ENCODE measurements at regions not wholly inside any gene's neighbourhood (a gene's known extent, or its start where the extent isn't known, plus 50 kb on each side); places are given as distances from the start of the nearest gene placed in this dataset.

GRCh38 chr15:85947936-85948335 lies 131.7 kb upstream of the AGBL1 start:
- no peak overlapping the region for H3K4me3 ChIP-seq (ENCODE audit: low read length)
- DNase-seq (ENCODE audit: low read depth): no peak
- TF ChIP-seq, protein P1, sequence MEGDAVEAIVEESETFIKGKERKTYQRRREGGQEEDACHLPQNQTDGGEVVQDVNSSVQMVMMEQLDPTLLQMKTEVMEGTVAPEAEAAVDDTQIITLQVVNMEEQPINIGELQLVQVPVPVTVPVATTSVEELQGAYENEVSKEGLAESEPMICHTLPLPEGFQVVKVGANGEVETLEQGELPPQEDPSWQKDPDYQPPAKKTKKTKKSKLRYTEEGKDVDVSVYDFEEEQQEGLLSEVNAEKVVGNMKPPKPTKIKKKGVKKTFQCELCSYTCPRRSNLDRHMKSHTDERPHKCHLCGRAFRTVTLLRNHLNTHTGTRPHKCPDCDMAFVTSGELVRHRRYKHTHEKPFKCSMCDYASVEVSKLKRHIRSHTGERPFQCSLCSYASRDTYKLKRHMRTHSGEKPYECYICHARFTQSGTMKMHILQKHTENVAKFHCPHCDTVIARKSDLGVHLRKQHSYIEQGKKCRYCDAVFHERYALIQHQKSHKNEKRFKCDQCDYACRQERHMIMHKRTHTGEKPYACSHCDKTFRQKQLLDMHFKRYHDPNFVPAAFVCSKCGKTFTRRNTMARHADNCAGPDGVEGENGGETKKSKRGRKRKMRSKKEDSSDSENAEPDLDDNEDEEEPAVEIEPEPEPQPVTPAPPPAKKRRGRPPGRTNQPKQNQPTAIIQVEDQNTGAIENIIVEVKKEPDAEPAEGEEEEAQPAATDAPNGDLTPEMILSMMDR (conservative IDR thresholded peaks at IDR 0.05; ENCODE audit: low read depth, low read length): no peak

GRCh38 chr15:85950101-85950500 lies 129.6 kb upstream of the AGBL1 start:
- TF ChIP-seq, protein P1 (conservative IDR thresholded peaks at IDR 0.05; ENCODE audit: low read depth, low read length): no peak
- DNase-seq (ENCODE audit: low read depth): no peak
- no peak overlapping the region for H3K4me3 ChIP-seq (ENCODE audit: low read length)

- TF ChIP-seq, protein P1 (conservative IDR thresholded peaks at IDR 0.05; ENCODE audit: low read depth, low read length): no peak
- no peak overlapping the region for H3K4me3 ChIP-seq (ENCODE audit: low read length)
- no peak for DNase-seq (ENCODE audit: low read depth)
Measured at GRCh38 chr15:85954586-85954985, 125.1 kb upstream of the AGBL1 start.

DNA sequence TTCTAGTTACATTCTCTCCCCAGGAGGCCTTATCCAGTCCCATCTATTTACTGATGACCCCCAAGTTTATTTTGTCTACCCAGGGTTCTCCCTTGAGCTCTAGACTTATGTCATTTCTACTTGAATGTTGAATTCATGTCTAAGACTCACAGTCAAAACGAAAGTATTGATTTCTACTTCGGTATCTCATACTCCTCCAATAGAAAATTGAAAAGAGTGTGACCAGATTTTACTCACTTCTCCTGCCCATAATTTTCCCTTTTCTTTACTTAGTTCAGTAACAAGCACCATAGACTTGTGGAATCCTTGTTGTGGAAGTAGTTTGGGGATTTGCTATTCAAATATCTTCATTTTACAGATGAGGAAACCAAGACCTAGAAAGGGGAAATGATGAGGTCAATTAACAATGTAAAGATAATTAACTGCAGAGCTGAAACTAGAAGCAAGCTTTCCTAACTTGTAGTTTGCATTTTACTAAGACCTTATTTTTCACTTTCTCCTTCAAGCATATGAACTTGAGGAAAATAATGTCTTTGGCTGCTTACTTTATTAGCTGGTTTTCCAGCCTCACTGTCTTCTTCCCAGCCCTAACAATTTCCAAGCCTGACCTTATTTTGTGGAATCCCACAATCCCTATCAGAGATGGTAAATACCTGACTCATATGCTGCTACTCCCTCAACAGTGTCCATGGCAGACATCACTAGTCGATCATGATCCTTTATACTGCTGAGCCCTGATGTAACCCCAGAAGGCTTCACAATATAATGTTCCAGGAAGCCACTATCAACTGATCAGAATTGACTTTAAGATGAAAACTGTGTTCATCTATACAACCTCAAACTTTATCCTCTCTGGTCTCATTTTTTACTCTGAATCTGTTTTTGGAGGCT lies 123.9 kb upstream of the AGBL1 start:
- H3K4me3 ChIP-seq (ENCODE audit: low read length): no peak overlapping the region
- DNase-seq (ENCODE audit: low read depth): no peak
- TF ChIP-seq, protein P1 (conservative IDR thresholded peaks at IDR 0.05; ENCODE audit: low read depth, low read length): no peak

- TF ChIP-seq, protein P1 (conservative IDR thresholded peaks at IDR 0.05; ENCODE audit: low read depth, low read length): no peak
Measured at GRCh38 chr15:85956532-85957275, 123.0 kb upstream of the AGBL1 start.

DNA sequence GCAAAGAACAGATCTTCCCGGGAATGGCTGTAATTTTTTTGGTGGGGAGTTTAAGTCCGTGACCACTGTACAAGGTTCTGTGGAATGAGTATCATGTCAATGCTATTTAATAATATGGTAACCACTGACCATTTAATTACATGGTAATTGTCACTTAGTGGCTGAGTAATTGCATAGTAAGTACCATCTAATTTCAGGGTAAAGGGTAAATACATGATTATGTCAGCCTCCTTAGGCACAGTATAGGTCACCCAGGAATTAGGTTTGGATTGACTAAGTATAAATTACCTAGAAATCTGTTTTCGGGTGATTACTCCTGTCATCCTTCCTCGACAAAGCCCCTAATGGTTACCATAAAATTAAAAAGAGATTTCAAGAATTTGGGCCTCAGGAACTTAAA lies 120.1 kb upstream of the AGBL1 start:
- TF ChIP-seq, protein P1 (conservative IDR thresholded peaks at IDR 0.05; ENCODE audit: low read depth, low read length): no peak
- no peak overlapping the region for H3K4me3 ChIP-seq (ENCODE audit: low read length)
- DNase-seq (ENCODE audit: low read depth): no peak

More at GRCh38 chr15:85956532-85957275, 123.0 kb upstream of the AGBL1 start:
- no peak for DNase-seq (ENCODE audit: low read depth)
- no peak overlapping the region for H3K4me3 ChIP-seq (ENCODE audit: low read length)
